ENCODE measurements at regions not wholly inside any gene's neighbourhood (a gene's known extent, or its start where the extent isn't known, plus 50 kb on each side); places are given as distances from the start of the nearest gene placed in this dataset.

GRCh38 chrX:57964975-57965374 is 54.7 kb upstream of the ZXDA start:
- Histone ChIP-seq H2AFZ (ENCODE audit: low read length) (no peak overlapping the region), H3K36me3 (ENCODE audit: insufficient read depth, low read length) (no peaks in the 10 kb centered on the region), H3F3A (ENCODE audit: insufficient read depth, low read length) (no peaks in the 10 kb centered on the region), H3K79me2 (ENCODE audit: insufficient read depth, low read length) (no peaks in the 10 kb centered on the region), H3K9ac (ENCODE audit: low read length) (no peak overlapping the region), H3K9me2 (ENCODE audit: low read depth, low read length) (no peaks in the 10 kb centered on the region), H3K4me1 (ENCODE audit: insufficient read depth, low read length, severe bottlenecking) (no peaks in the 10 kb centered on the region), H3K4me3 (ENCODE audit: low read depth, low read length, poor library complexity, severe bottlenecking) (no peak overlapping the region), H3K4me2 (ENCODE audit: low read length) (no peak overlapping the region), H4K20me1 (ENCODE audit: insufficient read depth, low read length) (no peaks in the 10 kb centered on the region), H3K27ac (ENCODE audit: low read depth, low read length, poor library complexity, severe bottlenecking) (no peak overlapping the region), H3K9me3 (ENCODE audit: low read length) (no peaks in the 10 kb centered on the region), H3K27me3 (ENCODE audit: insufficient read depth, low read length) (no peaks in the 10 kb centered on the region)
- no peak for TF ChIP-seq CTCF (IDR thresholded peaks at IDR 0.05; ENCODE audit: low read length)
- no peak for TF ChIP-seq EZH2 (IDR thresholded peaks at IDR 0.05; ENCODE audit: borderline replicate concordance, low read length)
